Heart right ventricle (tissue), 16 donors: ENCODE measurements at regions not wholly inside any gene's neighbourhood (a gene's known extent, or its start where the extent isn't known, plus 50 kb on each side); places are given as distances from the start of the nearest gene placed in this dataset.

Source experiments
- ATAC-seq, 8 donors: fragments of 200-7000 bp; cut with Tn5 transposase; one replicate each; pipeline ENCODE4 v1.9.1; 2020; ENCODE audit warnings: mild to moderate bottlenecking in 8 of 8, moderate library complexity in 8 of 8, moderate number of reproducible peaks in 1 of 8
- DNase-seq, 2 donors: peaks; one replicate each; pipeline ENCODE4 v3.0.0-alpha.2; 2020
- H3K27ac ChIP-seq, 10 donors: fragments of 200-600 bp; sonication (generic) in 2 of 10; one replicate each; pipeline versions ENCODE4 v1.5.0 to v1.8.0; 2020 to 2022; ENCODE audit warnings: mild to moderate bottlenecking in 3 of 10
- H3K27me3 ChIP-seq, 7 donors: fragments of 200-600 bp; one replicate each; pipeline ENCODE4 v1.8.0; 2021 to 2022; ENCODE audit warnings: mild to moderate bottlenecking in 2 of 7
- H3K36me3 ChIP-seq, 9 donors: fragments of 200-600 bp; sonication (generic) in 1 of 9; one replicate each; pipeline versions ENCODE4 v1.5.0 to v1.8.0; 2020 to 2022; ENCODE audit warnings: mild to moderate bottlenecking in 2 of 9
- H3K4me1 ChIP-seq, 9 donors: fragments of 200-600 bp; sonication (generic) in 1 of 9; one replicate each; pipeline versions ENCODE4 v1.5.0 to v1.8.0; 2020 to 2022; ENCODE audit warnings: mild to moderate bottlenecking in 4 of 9
- H3K4me3 ChIP-seq, 10 donors: fragments of 200-600 bp; sonication (generic) in 2 of 10; one replicate each; pipeline versions ENCODE4 v1.5.0 to v1.8.0; 2020 to 2022; ENCODE audit warnings: mild to moderate bottlenecking in 7 of 10, moderate library complexity in 2 of 10
- H3K9me3 ChIP-seq, 11 donors: fragments of 200-600 bp in 10 of 11; sonication (generic) in 2 of 11; one replicate each; pipeline versions ENCODE4 v1.5.0 to v1.8.0; 2013 to 2022; ENCODE audit warnings: mild to moderate bottlenecking in 2 of 11, control low read depth in 1 of 11, moderate library complexity in 1 of 11
- CTCF ChIP-seq, 9 donors: fragments of 200-600 bp; sonication (generic) in 2 of 9; IDR thresholded peaks; one replicate each; pipeline versions ENCODE4 v1.5.0 to v1.8.0; 2021 to 2022; ENCODE audit warnings: antibody characterized with exemption in 9 of 9, mild to moderate bottlenecking in 5 of 9, moderate library complexity in 1 of 9
- WGBS, 2 donors: extraction: QIAGEN DNeasy Blood & Tissue Kit; methylation state at CpG; one replicate each; pipeline ENCODE4 v1.1.7; 2013; ENCODE audit warnings: inconsistent platforms in 1 of 2; 5-methylcytosine and 5-hydroxymethylcytosine counted together
- intact Hi-C, 10 donors: fragments of 100-400 bp; cut with DNase I; formaldehyde crosslinking; loops; one replicate each; pipeline versions ENCODE4 v1.11.1 to v1.14.2; 2022
- donor health status: Arrhythmogenic right ventricular cardiomyopathy.
- donor health status: ischemic (EF 13 %, LVEDD 7.1; RV severe dilation, severe dysfunction).
- donor health status: healthy with polysubstance abuse.
- donor health status: DM: no; HTN: yes; CAD: no.
- donor health status: DM: no; HTN: no; CAD: no.
- donor health status: ischemic (EF 25% LVEDD 6.9; RV normal size, moderate dysfunction).
- donor health status: ischemic (EF 25% LVEDD 5.7; RV mildly dilated, moderate dysfunction).
- donor health status: healthy.
- donor health status: DM: yes; HTN: yes; CAD: no.
- donor health status: Ischemic cardiomyopathy.
- donor health status: ischemic (EF 35%, LVEDD 5.7; RV mildly dilated, moderate dysfunction).
- donor health status: nonischemic (EF 11% LVEDD 7.7; RV severe dilation, severe dysfunction).
- donor health status: DM: yes; HTN: yes; CAD: no.
- donor health status: PGD.
- donor health status: ischemic (EF 29% LVEDD 5.4; RV normal size, mild dysfunction).
- donor health status: nonischemic (EF 23%, LVEDD 6.1; RV moderate dilation, normal function).

- 90 to 94% methylated on average over 6 of the region's 6 CpGs for WGBS, 2 donors
- H3K4me1 ChIP-seq, result no peaks in the 10 kb centered on the region
- TF ChIP-seq CTCF (IDR thresholded peaks at IDR 0.05), result no peak
- no peak overlapping the region for H3K4me3 ChIP-seq
- intact Hi-C loops, result no loop called here
- DNase-seq (no peak), ATAC-seq (no peak)
- no peaks in the 10 kb centered on the region for H3K36me3 ChIP-seq
- H3K9me3 ChIP-seq, result no peaks in the 10 kb centered on the region
- H3K27me3 ChIP-seq, result no peaks in the 10 kb centered on the region
- H3K27ac ChIP-seq, result no peak overlapping the region
Observed at GRCh38 chr1:203926025-203926540, 64.7 kb downstream of the SNRPE start.

GRCh38 chr1:203929741-203930309 is 68.4 kb downstream of the SNRPE start:
- Histone ChIP-seq H3K36me3 (no peaks in the 10 kb centered on the region), H3K27ac (no peak overlapping the region), H3K9me3 (no peaks in the 10 kb centered on the region), H3K4me3 (no peak overlapping the region), H3K4me1 (peaks cover 0 to 9% (median 0%) of the 10 kb centered on the region in 9 donors), H3K27me3 (peaks cover 0 to 3% (median 0%) of the 10 kb centered on the region in 7 donors)
- ATAC-seq, result no peak
- no peak for DNase-seq
- WGBS, 2 donors, result 66 to 70% methylated on average over 4 of the region's 4 CpGs
- no peak for TF ChIP-seq CTCF (IDR thresholded peaks at IDR 0.05)
- intact Hi-C loops, result no loop called here

GRCh38 chr1:203930342-203930741 is 68.9 kb downstream of the SNRPE start:
- no peak for TF ChIP-seq CTCF (IDR thresholded peaks at IDR 0.05)
- H3K27ac ChIP-seq, result no peak overlapping the region
- 68 to 76% methylated on average over 3 of the region's 3 CpGs for WGBS, 2 donors

GRCh38 chr1:203931953-203932352 is 70.6 kb downstream of the SNRPE start:
- ATAC-seq, result no peak
- no peak for DNase-seq
- WGBS, 2 donors, result 71 to 82% methylated on average over 2 of the region's 2 CpGs
- Histone ChIP-seq H3K4me1 (peaks cover 0 to 9% (median 0%) of the 10 kb centered on the region in 9 donors), H3K9me3 (no peaks in the 10 kb centered on the region), H3K27ac (no peak overlapping the region), H3K4me3 (no peak overlapping the region), H3K36me3 (no peaks in the 10 kb centered on the region), H3K27me3 (peaks cover 0 to 7% (median 0%) of the 10 kb centered on the region in 7 donors)
- intact Hi-C loops, result no loop called here
- no peak for TF ChIP-seq CTCF (IDR thresholded peaks at IDR 0.05)

More at GRCh38 chr1:203930342-203930741, 68.9 kb downstream of the SNRPE start:
- H3K4me3 ChIP-seq, result no peak overlapping the region
- H3K27me3 ChIP-seq, result peaks cover 0 to 3% (median 0%) of the 10 kb centered on the region in 7 donors
- DNase-seq, result no peak
- H3K9me3 ChIP-seq, result no peaks in the 10 kb centered on the region
- H3K4me1 ChIP-seq, result peaks cover 0 to 9% (median 0%) of the 10 kb centered on the region in 9 donors
- no peak for ATAC-seq
- intact Hi-C loops, result no loop called here
- H3K36me3 ChIP-seq, result no peaks in the 10 kb centered on the region
